ENCODE measurements at regions not wholly inside any gene's neighbourhood (a gene's known extent, or its start where the extent isn't known, plus 50 kb on each side); places are given as distances from the start of the nearest gene placed in this dataset.

- no peak for TF ChIP-seq CTCF (IDR thresholded peaks at IDR 0.05)
- Mint-ChIP-seq H3K36me3 (ENCODE audit: low read depth) (no peaks in the 10 kb centered on the region), H3K27me3 (peaks cover under 1% of the 10 kb centered on the region), H3K4me3 (no peak overlapping the region), H3K4me1 (ENCODE audit: low read depth) (no peaks in the 10 kb centered on the region), H3K27ac (no peak overlapping the region), H3K9me3 (no peaks in the 10 kb centered on the region)
- ATAC-seq (no peak), DNase-seq (no peak)
- intact Hi-C loops (cut with micrococcal nuclease) = no loop called here
- ChIA-PET CTCF (interaction anchor here (1.1 kb wide), 1 partner anchor 696 kb away, joined by 3 read pairs; no protein-coding TSS in a partner anchor), POLR2A (no interaction called here)
These were observed 52.4 kb upstream of the UPP2 start for GRCh38 chr2:158049129-158049855.

- no peaks in the 10 kb centered on the region for H3K36me3 Mint-ChIP-seq (ENCODE audit: low read depth)
- H3K4me3 Mint-ChIP-seq = no peak overlapping the region
These were observed 53.3 kb upstream of the UPP2 start for GRCh38 chr2:158048327-158048726.

GRCh38 chr2:158047156-158047611 is 54.5 kb upstream of the UPP2 start:
- H3K4me1 Mint-ChIP-seq (ENCODE audit: low read depth) = no peaks in the 10 kb centered on the region
- intact Hi-C loops (cut with micrococcal nuclease) = no loop called here
- POLR2A ChIA-PET = no interaction called here
- H3K4me3 Mint-ChIP-seq = no peak overlapping the region
- DNase-seq = no peak
- no peaks in the 10 kb centered on the region for H3K9me3 Mint-ChIP-seq
- CTCF ChIA-PET = interaction anchor here (1.3 to 1.6 kb wide), 3 partner anchors 12 to 698 kb away, joined by 4 to 7 read pairs (median 5); no protein-coding TSS in a partner anchor
- H3K36me3 Mint-ChIP-seq (ENCODE audit: low read depth) = no peaks in the 10 kb centered on the region
- peaks cover 2% of the 10 kb centered on the region for H3K27me3 Mint-ChIP-seq
- no peak overlapping the region for H3K27ac Mint-ChIP-seq
- no peak for ATAC-seq
- TF ChIP-seq CTCF (IDR thresholded peaks at IDR 0.05) = no peak

More at GRCh38 chr2:158048327-158048726, 53.3 kb upstream of the UPP2 start:
- ATAC-seq (no peak), DNase-seq (no peak)
- TF ChIP-seq CTCF (IDR thresholded peaks at IDR 0.05) = no peak
- no peak overlapping the region for H3K27ac Mint-ChIP-seq
- H3K4me1 Mint-ChIP-seq (ENCODE audit: low read depth) = no peaks in the 10 kb centered on the region
- H3K27me3 Mint-ChIP-seq = peaks cover 2% of the 10 kb centered on the region
- ChIA-PET CTCF (no interaction called here), POLR2A (no interaction called here)
- no peaks in the 10 kb centered on the region for H3K9me3 Mint-ChIP-seq
- intact Hi-C loops (cut with micrococcal nuclease) = no loop called here

GRCh38 chr2:158046121-158046880 is 55.4 kb upstream of the UPP2 start:
- DNase-seq (no peak), ATAC-seq (no peak)
- Mint-ChIP-seq H3K36me3 (ENCODE audit: low read depth) (no peaks in the 10 kb centered on the region), H3K27ac (no peak overlapping the region), H3K4me3 (no peak overlapping the region), H3K4me1 (ENCODE audit: low read depth) (no peaks in the 10 kb centered on the region), H3K27me3 (peaks cover 2% of the 10 kb centered on the region), H3K9me3 (no peaks in the 10 kb centered on the region)
- CTCF ChIA-PET = interaction anchor here (1.3 to 1.6 kb wide), 3 partner anchors 12 to 699 kb away, joined by 4 to 7 read pairs (median 5); no protein-coding TSS in a partner anchor
- intact Hi-C loops (cut with micrococcal nuclease) = no loop called here
- TF ChIP-seq CTCF (IDR thresholded peaks at IDR 0.05) = no peak
- POLR2A ChIA-PET = no interaction called here

- ATAC-seq = no peak
- Mint-ChIP-seq H3K27me3 (peaks cover 2% of the 10 kb centered on the region), H3K4me1 (ENCODE audit: low read depth) (no peaks in the 10 kb centered on the region), H3K4me3 (no peak overlapping the region), H3K27ac (no peak overlapping the region), H3K9me3 (no peaks in the 10 kb centered on the region), H3K36me3 (ENCODE audit: low read depth) (no peaks in the 10 kb centered on the region)
- ChIA-PET CTCF (no interaction called here), POLR2A (no interaction called here)
- DNase-seq = no peak
- intact Hi-C loops (cut with micrococcal nuclease) = no loop called here
- TF ChIP-seq CTCF (IDR thresholded peaks at IDR 0.05) = no peak
These were observed 56.3 kb upstream of the UPP2 start for GRCh38 chr2:158045362-158045761.
